Caki2 (cell line): ENCODE measurements at regions not wholly inside any gene's neighbourhood (a gene's known extent, or its start where the extent isn't known, plus 50 kb on each side); places are given as distances from the start of the nearest gene placed in this dataset.
"Not testable (repeated sequence)": the region's sequence is repeated elsewhere in the genome, so short reads cannot be mapped to it uniquely, and the experiment has no call there.

Source experiments
- DNase-seq: peaks from one replicate; pipeline ENCODE4 v3.0.0-alpha.2; 2015; ENCODE audit warnings: low read depth
- in situ Hi-C: cut with HindIII; loops from 2 replicates; pipeline ENCODE4 v1.10.0; 2016; ENCODE audit warnings: low sequenced_read_pairs, low pct_unique_long_range_greater_than_20kb, mixed read lengths

GRCh38 chr6:92315312-92315711, 1104.0 kb downstream of the EPHA7 start:
- in situ Hi-C loops = no loop called here
- DNase-seq = no peak

- in situ Hi-C loops = no loop called here
Observed at GRCh38 chr6:92297101-92297500, 1122.3 kb downstream of the EPHA7 start.

GRCh38 chr6:92292067-92292466, 1127.3 kb downstream of the EPHA7 start:
- no peak for DNase-seq
- in situ Hi-C loops = no loop called here

More at GRCh38 chr6:92297101-92297500, 1122.3 kb downstream of the EPHA7 start:
- DNase-seq = no peak

DNA sequence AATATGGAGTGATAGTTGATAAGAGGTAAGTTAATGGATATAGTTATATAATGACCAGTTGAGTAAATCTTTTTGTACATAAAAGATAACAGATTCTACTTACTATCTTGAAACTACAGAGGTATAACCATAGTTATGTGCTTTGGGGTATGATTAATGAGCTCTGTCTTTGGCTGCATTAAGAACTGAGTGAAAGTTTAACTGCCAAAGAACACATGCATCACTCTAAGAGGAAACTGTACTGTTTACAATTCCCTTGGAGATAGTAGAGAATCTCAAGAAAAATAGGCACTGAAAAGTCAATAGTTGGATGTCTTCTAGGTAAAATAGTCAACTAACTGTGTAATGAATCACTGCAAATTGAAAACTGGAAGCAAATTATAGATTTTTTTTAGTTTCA, 1129.5 kb downstream of the EPHA7 start:
- peak; percentile 4 for DNase-seq
- in situ Hi-C loops = no loop called here

DNA sequence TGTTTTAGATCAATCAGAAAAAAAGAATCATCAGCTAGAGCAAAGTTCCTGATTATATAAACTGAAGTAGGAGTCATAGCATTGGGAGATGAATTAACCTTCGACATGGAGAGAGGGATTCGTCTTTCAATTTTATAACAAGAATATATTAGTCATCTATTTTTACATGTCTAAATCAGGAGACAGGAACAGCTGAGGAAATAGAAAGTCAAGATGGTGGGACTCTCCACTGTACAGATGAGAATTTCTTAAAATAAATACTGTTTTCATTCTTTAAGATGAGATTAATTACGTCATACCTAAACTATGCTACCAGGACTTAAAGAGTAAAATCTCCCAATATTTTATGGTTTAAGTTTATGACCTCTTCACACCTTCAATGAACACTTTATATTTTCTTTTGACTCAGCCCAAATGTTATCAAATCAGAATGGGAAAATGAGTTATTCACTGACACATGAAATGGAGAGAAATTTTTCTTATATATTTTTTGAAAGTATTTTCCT, 1137.7 kb downstream of the EPHA7 start:
- in situ Hi-C loops = no loop called here
- no peak for DNase-seq

- in situ Hi-C loops = no loop called here
- no peak for DNase-seq
Observed at GRCh38 chr6:92275150-92275549, 1144.2 kb downstream of the EPHA7 start.

DNA sequence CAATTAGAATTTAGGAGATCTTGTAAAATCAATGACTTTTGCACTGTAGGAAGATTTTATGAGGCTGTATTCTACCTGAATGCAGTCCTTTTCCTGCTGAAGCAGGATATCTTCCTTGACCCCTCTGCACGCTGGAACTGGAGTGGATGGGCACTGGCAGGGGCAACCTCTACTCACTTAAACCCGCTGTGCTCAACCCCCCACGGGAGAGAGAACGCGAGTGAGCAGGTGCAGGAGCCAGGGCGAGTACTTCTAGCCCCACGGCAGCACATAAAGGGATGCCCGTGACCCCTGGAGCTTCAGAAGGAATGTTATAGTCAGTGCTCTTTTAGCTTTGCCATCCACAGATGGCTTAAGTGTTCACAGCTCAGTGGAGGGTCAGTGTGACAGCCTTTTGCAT, 1144.8 kb downstream of the EPHA7 start:
- DNase-seq = no peak
- in situ Hi-C loops = no loop called here

DNA sequence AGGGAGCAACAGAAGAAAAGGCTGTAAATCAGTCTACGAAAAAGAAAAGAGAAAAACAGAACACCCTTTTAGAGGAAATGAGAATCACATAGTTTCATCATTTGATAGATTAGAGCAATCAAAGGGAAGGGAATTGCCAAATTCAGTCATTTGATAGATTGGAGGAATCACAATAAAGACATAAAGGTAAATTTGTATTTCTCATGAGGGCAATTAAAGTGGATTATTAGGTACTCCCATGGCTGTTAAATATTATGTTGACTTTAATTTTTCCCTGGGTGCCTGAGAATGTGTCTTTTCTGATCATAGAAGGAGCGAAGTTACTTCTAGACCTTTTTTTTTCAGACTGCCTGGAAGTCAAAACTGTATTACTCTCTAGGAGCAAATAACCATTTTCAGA, 1145.7 kb downstream of the EPHA7 start:
- in situ Hi-C loops = no loop called here
- no peak for DNase-seq

DNA sequence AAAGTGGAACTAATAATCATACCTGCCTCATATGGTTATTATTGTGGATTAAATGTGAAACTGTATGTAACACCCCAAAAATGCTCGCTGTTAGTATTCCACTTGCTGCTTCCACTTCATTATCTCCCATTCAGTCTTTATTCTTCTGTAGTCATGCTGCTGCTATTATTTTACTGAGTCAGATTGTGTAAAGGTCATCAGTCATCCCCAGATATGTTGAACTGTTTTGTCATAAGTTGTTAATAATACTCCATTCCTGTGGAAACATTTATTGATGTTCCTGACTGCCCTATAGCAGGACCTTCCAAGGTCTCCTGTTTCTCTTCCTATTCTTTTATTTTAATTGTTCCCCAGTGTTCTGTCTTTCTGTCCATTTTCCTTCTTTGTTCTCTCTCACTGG, 1148.3 kb downstream of the EPHA7 start:
- in situ Hi-C loops = no loop called here
- no peak for DNase-seq

- in situ Hi-C loops = no loop called here
- no peak for DNase-seq
Observed at GRCh38 chr6:92270365-92270764, 1149.0 kb downstream of the EPHA7 start.

GRCh38 chr6:92267335-92267734, 1152.0 kb downstream of the EPHA7 start:
- in situ Hi-C loops = no loop called here
- no peak for DNase-seq

DNA sequence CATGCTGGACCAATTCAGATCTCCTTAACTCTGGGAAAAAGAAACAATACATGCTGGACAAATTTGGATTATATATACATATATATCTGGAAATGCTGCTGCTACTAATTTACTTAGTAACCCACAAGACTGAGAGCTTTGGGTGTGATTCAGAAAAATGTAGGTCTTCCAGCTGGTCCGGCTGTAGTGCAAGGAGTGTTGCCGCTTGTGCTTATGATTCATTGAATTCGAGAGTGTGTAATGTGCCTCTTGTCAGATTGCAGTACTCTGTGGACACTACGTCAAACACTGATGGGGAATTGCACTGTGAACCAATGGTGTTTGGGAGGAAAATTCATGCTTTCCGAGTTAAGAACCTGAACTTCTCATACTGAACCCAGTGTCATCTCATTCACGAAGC, 1155.5 kb downstream of the EPHA7 start:
- no peak for DNase-seq
- in situ Hi-C loops = no loop called here

GRCh38 chr6:92259171-92259570, 1160.2 kb downstream of the EPHA7 start:
- no peak for DNase-seq
- in situ Hi-C loops = no loop called here

DNA sequence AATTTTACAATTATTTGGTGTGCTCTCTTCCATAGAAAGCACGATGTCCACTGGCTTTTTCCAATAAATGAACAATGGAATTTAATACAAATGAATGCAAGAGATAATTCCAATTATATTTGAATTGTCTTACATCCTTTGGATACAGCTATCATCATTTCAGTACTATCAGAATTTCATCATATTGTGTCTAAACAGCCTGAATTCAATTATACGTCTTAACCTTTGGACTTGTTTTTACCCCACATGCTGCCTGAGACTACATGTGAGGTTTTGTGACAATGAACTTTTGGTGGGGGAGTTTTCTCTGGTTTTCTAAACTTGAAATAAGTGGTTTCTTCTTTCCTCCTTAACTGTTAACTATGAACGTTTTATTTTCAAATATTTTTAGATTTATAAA, 1176.0 kb downstream of the EPHA7 start:
- DNase-seq = no peak
- in situ Hi-C loops = no loop called here

DNA sequence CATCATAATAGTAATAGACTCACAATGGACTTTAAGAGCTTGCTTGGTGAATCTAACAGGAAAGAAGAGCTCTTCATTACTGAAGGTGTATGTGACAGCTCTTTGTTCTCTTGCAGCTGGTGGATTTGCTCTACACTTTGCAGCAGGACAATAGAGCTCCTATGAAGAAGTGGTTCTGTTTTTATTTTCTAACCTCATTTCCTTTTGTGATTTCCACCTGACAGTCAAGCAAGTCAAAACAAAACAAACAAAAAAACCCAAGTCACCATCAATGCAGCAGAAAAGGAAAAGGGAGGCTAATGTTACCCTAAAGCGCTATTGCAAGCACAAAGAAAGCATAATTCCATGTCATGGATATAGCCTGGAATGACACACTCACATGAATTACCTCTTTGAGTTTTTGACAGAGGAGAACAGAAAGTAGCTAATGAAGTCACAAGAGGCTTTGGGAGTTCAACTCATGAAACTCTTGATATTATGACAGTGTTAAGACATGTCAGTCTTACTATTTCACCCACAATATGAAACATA, 1188.1 kb downstream of the EPHA7 start:
- in situ Hi-C loops = no loop called here
- DNase-seq = no peak

DNA sequence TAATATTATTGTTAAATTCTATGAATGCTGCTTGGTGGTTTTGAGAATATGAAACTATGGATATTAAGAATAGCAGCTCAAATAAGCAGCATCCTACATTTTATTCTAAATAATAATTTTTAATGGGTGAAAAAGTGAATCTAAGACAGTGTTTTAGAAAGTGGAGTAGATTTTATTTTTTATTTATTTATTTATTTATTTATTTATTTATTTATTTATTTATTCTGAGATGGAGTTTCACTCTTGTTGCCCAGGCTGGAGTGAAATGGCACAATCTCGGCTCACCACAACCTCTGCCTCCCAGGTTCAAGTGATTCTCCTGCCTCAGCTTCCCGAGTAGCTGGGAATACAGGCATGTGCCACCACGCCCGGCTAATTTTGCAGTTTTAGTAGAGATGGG, 1199.4 kb downstream of the EPHA7 start:
- in situ Hi-C loops, DNase-seq: not testable (repeated sequence)

DNA sequence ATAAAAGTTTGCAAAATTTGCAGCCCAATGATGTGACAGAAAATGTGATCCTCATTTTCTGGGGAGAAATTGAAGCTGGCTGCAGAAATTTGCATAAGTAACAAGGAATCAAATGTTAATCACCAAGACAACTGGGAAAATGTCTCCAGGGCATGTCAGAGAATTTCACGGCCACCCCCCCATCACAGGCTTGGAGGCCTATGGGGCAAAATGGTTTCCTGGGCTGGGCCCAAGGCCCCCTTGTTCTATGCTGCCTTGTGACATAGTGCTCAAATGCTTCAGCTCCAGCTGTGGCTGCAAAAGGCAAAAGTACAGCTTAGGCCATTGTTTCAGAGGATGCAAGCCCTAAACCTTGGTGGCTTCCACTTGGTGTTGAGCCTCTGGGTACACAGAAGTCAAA, 1202.6 kb downstream of the EPHA7 start:
- no peak for DNase-seq
- in situ Hi-C loops = no loop called here

GRCh38 chr6:92201618-92202017, 1217.7 kb downstream of the EPHA7 start:
- no peak for DNase-seq

DNA sequence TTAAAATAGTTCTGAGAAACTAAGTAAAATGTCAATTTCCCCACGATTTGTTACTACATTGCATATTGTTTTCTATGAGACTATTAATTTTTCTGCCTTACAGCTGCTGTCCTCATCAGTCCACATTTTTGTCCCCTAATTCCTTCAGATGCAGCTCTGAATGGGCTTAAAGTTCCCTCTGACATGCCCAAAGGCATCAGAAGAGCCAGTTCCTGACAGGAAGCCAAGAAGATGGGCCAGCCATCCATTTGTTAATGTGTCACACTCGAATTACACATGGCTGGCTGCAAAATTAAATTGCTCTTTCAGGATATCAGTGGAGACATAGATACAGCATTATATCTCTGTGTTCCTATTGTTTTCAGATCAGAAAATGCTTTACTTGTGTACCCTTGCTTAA, 1223.0 kb downstream of the EPHA7 start:
- DNase-seq = no peak
- in situ Hi-C loops = no loop called here

More at GRCh38 chr6:92201618-92202017, 1217.7 kb downstream of the EPHA7 start:
- in situ Hi-C loops = no loop called here

DNA sequence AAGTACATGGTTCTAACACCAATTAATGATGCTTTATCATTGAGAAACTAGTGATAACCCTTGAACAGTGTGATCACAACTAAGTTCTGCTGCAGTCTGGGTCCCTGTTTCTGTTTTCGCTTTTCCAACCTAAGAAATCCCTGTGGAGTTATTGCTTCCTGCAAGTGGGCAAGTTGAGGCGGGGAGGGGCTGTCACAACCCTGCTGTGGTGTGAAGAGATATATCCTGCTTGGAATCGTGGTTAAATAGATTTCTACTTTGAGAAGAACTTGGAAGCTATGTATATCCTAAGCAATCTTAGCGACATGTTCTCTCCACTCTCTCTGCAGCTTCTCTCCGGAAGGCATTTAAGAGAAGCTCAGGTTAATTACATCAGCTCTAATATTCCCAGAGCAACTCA, 1223.6 kb downstream of the EPHA7 start:
- in situ Hi-C loops = no loop called here
- no peak for DNase-seq

DNA sequence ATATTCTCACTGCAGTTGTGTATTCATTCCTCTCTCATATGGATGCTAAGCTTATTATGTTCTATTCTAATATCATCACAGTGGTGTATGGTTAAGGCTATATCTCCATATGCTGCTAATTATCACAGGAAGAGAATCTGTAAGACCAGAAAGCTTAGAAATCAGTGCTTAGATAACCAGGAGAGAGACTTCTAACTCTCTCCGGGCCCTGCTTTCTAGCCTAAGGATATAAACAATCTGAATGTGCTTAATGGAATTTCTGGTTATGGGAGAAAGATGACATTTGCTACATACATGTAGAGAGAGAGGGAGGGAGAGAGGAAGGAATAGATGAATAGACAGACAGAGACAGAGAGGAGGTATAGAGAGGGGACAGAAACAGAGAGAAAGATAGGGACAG, 1231.3 kb downstream of the EPHA7 start:
- in situ Hi-C loops = no loop called here
- DNase-seq = no peak
